Urothelium cell line (cell line): ENCODE measurements at regions not wholly inside any gene's neighbourhood (a gene's known extent, or its start where the extent isn't known, plus 50 kb on each side); places are given as distances from the start of the nearest gene placed in this dataset.

Experiments used
- DNase-seq: peaks from one replicate; pipeline ENCODE4 v3.0.0; 2011; ENCODE audit warnings: low spot score, mixed read lengths
- FAIRE-seq: peaks from 2 replicates; lab custom pipeline; 2011; peaks lifted over from hg19 to GRCh38; lab: Jason Lieb, UNC

GRCh38 chr21:29228306-29228705, 70.4 kb upstream of the BACH1 start:
- DNase-seq (no peak), FAIRE-seq (no peak)

GRCh38 chr21:29230551-29231261, 68.0 kb upstream of the BACH1 start:
- FAIRE-seq: peak; percentile 90

GRCh38 chr21:29231756-29232529, 66.8 kb upstream of the BACH1 start:
- DNase-seq (no peak), FAIRE-seq (peak; percentile 61)

More at GRCh38 chr21:29230551-29231261, 68.0 kb upstream of the BACH1 start:
- DNase-seq: no peak

- peak; percentile 58 for DNase-seq
- FAIRE-seq: no peak
These were observed 66.0 kb upstream of the BACH1 start for GRCh38 chr21:29232530-29233255.

GRCh38 chr21:29233256-29233546, 65.5 kb upstream of the BACH1 start:
- FAIRE-seq (no peak), DNase-seq (no peak)

GRCh38 chr21:29233611-29234540, 64.8 kb upstream of the BACH1 start:
- no peak for DNase-seq
- FAIRE-seq: no peak

- no peak for DNase-seq
- FAIRE-seq: no peak
These were observed 63.0 kb upstream of the BACH1 start for GRCh38 chr21:29235714-29236197.

- no peak for FAIRE-seq
- no peak for DNase-seq
These were observed 62.5 kb upstream of the BACH1 start for GRCh38 chr21:29236201-29236600.

- FAIRE-seq (no peak), DNase-seq (no peak)
These were observed 61.3 kb upstream of the BACH1 start for GRCh38 chr21:29237110-29238052.

- DNase-seq (no peak), FAIRE-seq (peak; percentile 75)
These were observed 60.4 kb upstream of the BACH1 start for GRCh38 chr21:29238053-29238966.

GRCh38 chr21:29238967-29239290, 59.8 kb upstream of the BACH1 start:
- FAIRE-seq: no peak
- peak; percentile 33 for DNase-seq

- no peak for FAIRE-seq
These were observed 58.6 kb upstream of the BACH1 start for GRCh38 chr21:29240136-29240535.

GRCh38 chr21:29242201-29242600, 56.5 kb upstream of the BACH1 start:
- FAIRE-seq (no peak), DNase-seq (no peak)

More at GRCh38 chr21:29240136-29240535, 58.6 kb upstream of the BACH1 start:
- no peak for DNase-seq

- DNase-seq (no peak), FAIRE-seq (no peak)
These were observed 55.5 kb upstream of the BACH1 start for GRCh38 chr21:29243188-29243587.

GRCh38 chr21:29245104-29245643, 53.5 kb upstream of the BACH1 start:
- DNase-seq (no peak), FAIRE-seq (peak; percentile 94)

- no peak for DNase-seq
- no peak for FAIRE-seq
These were observed 52.9 kb upstream of the BACH1 start for GRCh38 chr21:29245863-29246262.

GRCh38 chr21:29246614-29247013, 52.1 kb upstream of the BACH1 start:
- no peak for FAIRE-seq

GRCh38 chr21:29248124-29248523, 50.6 kb upstream of the BACH1 start:
- DNase-seq (no peak), FAIRE-seq (no peak)

More at GRCh38 chr21:29246614-29247013, 52.1 kb upstream of the BACH1 start:
- DNase-seq: no peak
